ENCODE measurements at regions not wholly inside any gene's neighbourhood (a gene's known extent, or its start where the extent isn't known, plus 50 kb on each side); places are given as distances from the start of the nearest gene placed in this dataset.

DNA sequence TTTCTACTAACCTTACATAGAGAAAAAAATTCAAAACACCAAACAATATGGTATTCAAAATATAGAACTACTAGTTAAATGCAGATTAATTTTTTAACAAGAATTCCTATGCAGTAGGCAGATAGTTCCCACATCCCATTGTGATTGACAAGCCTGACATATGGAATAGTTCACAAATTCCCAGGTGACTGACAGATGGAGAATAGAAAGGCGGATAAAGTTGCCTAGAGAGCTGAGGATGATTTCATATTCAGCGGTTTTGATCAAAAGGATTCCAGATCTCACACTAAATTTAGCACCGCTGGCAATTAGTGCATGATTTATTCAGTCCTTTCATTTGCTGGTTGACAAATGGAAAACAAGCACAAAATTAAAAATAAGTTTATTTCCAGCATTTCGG is 733.7 kb upstream of the POU3F3 start:
- H3K36me3 ChIP-seq (replicated peaks in 1 of 2; ENCODE audit: control insufficient read depth in 1 of 2, insufficient read depth in 2 of 2, low read length in 1 of 2), result no peaks in the 10 kb centered on the region
- no peak overlapping the region for H3K27ac ChIP-seq (ENCODE audit: low read depth in 2 of 2, low read length in 1 of 2)
- no peaks in the 10 kb centered on the region for H3K4me1 ChIP-seq (ENCODE audit: control insufficient read depth in 1 of 2, insufficient read depth in 2 of 2, low read depth in 1 of 2, low read length in 1 of 2)
- H3K9ac ChIP-seq, result no peak overlapping the region
- no peaks in the 10 kb centered on the region for H3K9me3 ChIP-seq
- H3F3A ChIP-seq (replicated peaks; ENCODE audit: insufficient read depth), result no peaks in the 10 kb centered on the region
- ChIA-PET POLR2A (no interaction called here), CTCF (no interaction called here)
- H3K4me3 ChIP-seq (ENCODE audit: low read depth in 2 of 2, low read length in 1 of 2), result no peak overlapping the region
- H3K9me2 ChIP-seq, result no peaks in the 10 kb centered on the region
- no peak overlapping the region for H3K4me2 ChIP-seq
- no peak for DNase-seq
- H3K79me2 ChIP-seq (ENCODE audit: insufficient read depth), result no peaks in the 10 kb centered on the region
- WGBS (ENCODE audit: low lambda C conversion rate), result 24% methylated on average over 4 of the region's 4 CpGs
- no peaks in the 10 kb centered on the region for H4K20me1 ChIP-seq (ENCODE audit: insufficient read depth)
- TF ChIP-seq CHD2 (IDR thresholded peaks at IDR 0.05; ENCODE audit: low read length, partially characterized antibody), result no peak
- no peak for TF ChIP-seq EZH2phosphoT487 (IDR thresholded peaks at IDR 0.05; ENCODE audit: borderline replicate concordance, low read depth)
- H3K27me3 ChIP-seq (ENCODE audit: insufficient read depth), result no peaks in the 10 kb centered on the region
- no peak overlapping the region for H2AFZ ChIP-seq (ENCODE audit: low read depth)

GRCh38 chr2:104125096-104125495 is 728.8 kb upstream of the POU3F3 start:
- no peaks in the 10 kb centered on the region for H3K9me2 ChIP-seq
- H3K9ac ChIP-seq, result no peak overlapping the region
- H3K27me3 ChIP-seq (ENCODE audit: insufficient read depth), result no peaks in the 10 kb centered on the region
- H3K79me2 ChIP-seq (ENCODE audit: insufficient read depth), result no peaks in the 10 kb centered on the region
- DNase-seq, result no peak
- WGBS (ENCODE audit: low lambda C conversion rate), result 5% methylated on average over 2 of the region's 2 CpGs
- H4K20me1 ChIP-seq (ENCODE audit: insufficient read depth), result no peaks in the 10 kb centered on the region
- no peaks in the 10 kb centered on the region; the same call in 1 of the 2 replicates for H3K9me3 ChIP-seq
- H2AFZ ChIP-seq (ENCODE audit: low read depth), result no peak overlapping the region
- no peak overlapping the region for H3K4me3 ChIP-seq (ENCODE audit: low read depth in 2 of 2, low read length in 1 of 2)
- H3K36me3 ChIP-seq (replicated peaks in 1 of 2; ENCODE audit: control insufficient read depth in 1 of 2, insufficient read depth in 2 of 2, low read length in 1 of 2), result no peaks in the 10 kb centered on the region
- H3K4me1 ChIP-seq (ENCODE audit: control insufficient read depth in 1 of 2, insufficient read depth in 2 of 2, low read depth in 1 of 2, low read length in 1 of 2), result no peaks in the 10 kb centered on the region
- TF ChIP-seq RXRA (IDR thresholded peaks at IDR 0.05; ENCODE audit: borderline replicate concordance, low read depth) (no peak), ZBTB33 (IDR thresholded peaks at IDR 0.05; ENCODE audit: borderline replicate concordance, low read depth) (no peak), FOXM1 (IDR thresholded peaks at IDR 0.05; ENCODE audit: low read depth) (no peak), TEAD4 (IDR thresholded peaks at IDR 0.05; ENCODE audit: borderline replicate concordance, insufficient read depth) (no peak), TAF1 (IDR thresholded peaks at IDR 0.05; ENCODE audit: borderline replicate concordance, low read depth, low read length) (no peak), PBX3 (IDR thresholded peaks at IDR 0.05) (no peak), MEF2A (IDR thresholded peaks at IDR 0.05; ENCODE audit: borderline replicate concordance, low read depth) (no peak), EP300 (IDR thresholded peaks at IDR 0.05; ENCODE audit: borderline replicate concordance in 1 of 2, low read depth in 1 of 2, low read length in 1 of 2) (no peak), TCF12 (IDR thresholded peaks at IDR 0.05) (no peak), ELF1 (IDR thresholded peaks at IDR 0.05) (no peak), NRF1 (IDR thresholded peaks at IDR 0.05; ENCODE audit: low read depth, low read length) (no peak), NFIC (IDR thresholded peaks at IDR 0.05; ENCODE audit: borderline replicate concordance) (no peak)
- TF ChIP-seq, protein P1, sequence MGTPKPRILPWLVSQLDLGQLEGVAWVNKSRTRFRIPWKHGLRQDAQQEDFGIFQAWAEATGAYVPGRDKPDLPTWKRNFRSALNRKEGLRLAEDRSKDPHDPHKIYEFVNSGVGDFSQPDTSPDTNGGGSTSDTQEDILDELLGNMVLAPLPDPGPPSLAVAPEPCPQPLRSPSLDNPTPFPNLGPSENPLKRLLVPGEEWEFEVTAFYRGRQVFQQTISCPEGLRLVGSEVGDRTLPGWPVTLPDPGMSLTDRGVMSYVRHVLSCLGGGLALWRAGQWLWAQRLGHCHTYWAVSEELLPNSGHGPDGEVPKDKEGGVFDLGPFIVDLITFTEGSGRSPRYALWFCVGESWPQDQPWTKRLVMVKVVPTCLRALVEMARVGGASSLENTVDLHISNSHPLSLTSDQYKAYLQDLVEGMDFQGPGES (IDR thresholded peaks at IDR 0.05; ENCODE audit: low read depth, low read length), result no peak
- TF ChIP-seq, protein P2, sequence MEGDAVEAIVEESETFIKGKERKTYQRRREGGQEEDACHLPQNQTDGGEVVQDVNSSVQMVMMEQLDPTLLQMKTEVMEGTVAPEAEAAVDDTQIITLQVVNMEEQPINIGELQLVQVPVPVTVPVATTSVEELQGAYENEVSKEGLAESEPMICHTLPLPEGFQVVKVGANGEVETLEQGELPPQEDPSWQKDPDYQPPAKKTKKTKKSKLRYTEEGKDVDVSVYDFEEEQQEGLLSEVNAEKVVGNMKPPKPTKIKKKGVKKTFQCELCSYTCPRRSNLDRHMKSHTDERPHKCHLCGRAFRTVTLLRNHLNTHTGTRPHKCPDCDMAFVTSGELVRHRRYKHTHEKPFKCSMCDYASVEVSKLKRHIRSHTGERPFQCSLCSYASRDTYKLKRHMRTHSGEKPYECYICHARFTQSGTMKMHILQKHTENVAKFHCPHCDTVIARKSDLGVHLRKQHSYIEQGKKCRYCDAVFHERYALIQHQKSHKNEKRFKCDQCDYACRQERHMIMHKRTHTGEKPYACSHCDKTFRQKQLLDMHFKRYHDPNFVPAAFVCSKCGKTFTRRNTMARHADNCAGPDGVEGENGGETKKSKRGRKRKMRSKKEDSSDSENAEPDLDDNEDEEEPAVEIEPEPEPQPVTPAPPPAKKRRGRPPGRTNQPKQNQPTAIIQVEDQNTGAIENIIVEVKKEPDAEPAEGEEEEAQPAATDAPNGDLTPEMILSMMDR (IDR thresholded peaks at IDR 0.05), result no peak
- no peaks in the 10 kb centered on the region for H3F3A ChIP-seq (replicated peaks; ENCODE audit: insufficient read depth)
- H3K27ac ChIP-seq (ENCODE audit: low read depth in 2 of 2, low read length in 1 of 2), result no peak overlapping the region
- ChIA-PET CTCF (no interaction called here), POLR2A (no interaction called here)
- no peak overlapping the region for H3K4me2 ChIP-seq
